Amniotic stem cell (primary cell): ENCODE measurements at regions not wholly inside any gene's neighbourhood (a gene's known extent, or its start where the extent isn't known, plus 50 kb on each side); places are given as distances from the start of the nearest gene placed in this dataset.
"Not testable (repeated sequence)": the region's sequence is repeated elsewhere in the genome, so short reads cannot be mapped to it uniquely, and the experiment has no call there.

Source experiments
- DNase-seq: peaks from one replicate; lab custom pipeline; 2025; lab: John Stamatoyannopoulos, UW

- DNase-seq, result no peak
Observed at GRCh38 chr6:92716638-92717037, 702.7 kb downstream of the EPHA7 start.

GRCh38 chr6:92715991-92716390, 703.4 kb downstream of the EPHA7 start:
- no peak for DNase-seq

- no peak for DNase-seq
Observed at GRCh38 chr6:92714346-92714745, 705.0 kb downstream of the EPHA7 start.

GRCh38 chr6:92710048-92710447, 709.3 kb downstream of the EPHA7 start:
- DNase-seq, result no peak

GRCh38 chr6:92708945-92709344, 710.4 kb downstream of the EPHA7 start:
- DNase-seq, result no peak

GRCh38 chr6:92708270-92708669, 711.1 kb downstream of the EPHA7 start:
- no peak for DNase-seq

- no peak for DNase-seq
Observed at GRCh38 chr6:92706976-92707375, 712.4 kb downstream of the EPHA7 start.

GRCh38 chr6:92701425-92702096, 717.8 kb downstream of the EPHA7 start:
- DNase-seq, result no peak

- DNase-seq, result no peak
Observed at GRCh38 chr6:92700411-92700810, 718.9 kb downstream of the EPHA7 start.

- DNase-seq, result no peak
Observed at GRCh38 chr6:92690997-92691599, 728.3 kb downstream of the EPHA7 start.

GRCh38 chr6:92688342-92688741, 731.0 kb downstream of the EPHA7 start:
- DNase-seq, result no peak

- no peak for DNase-seq
Observed at GRCh38 chr6:92687278-92687677, 732.1 kb downstream of the EPHA7 start.

GRCh38 chr6:92684386-92684785, 735.0 kb downstream of the EPHA7 start:
- DNase-seq, result no peak

GRCh38 chr6:92683748-92684147, 735.6 kb downstream of the EPHA7 start:
- DNase-seq, result no peak

GRCh38 chr6:92682516-92683398, 736.6 kb downstream of the EPHA7 start:
- no peak for DNase-seq

- no peak for DNase-seq
Observed at GRCh38 chr6:92681401-92681800, 738.0 kb downstream of the EPHA7 start.

- not testable (repeated sequence) for DNase-seq
Observed at GRCh38 chr6:92671462-92671861, 747.9 kb downstream of the EPHA7 start.

GRCh38 chr6:92667843-92668242, 751.5 kb downstream of the EPHA7 start:
- no peak for DNase-seq

- no peak for DNase-seq
Observed at GRCh38 chr6:92648364-92649086, 770.8 kb downstream of the EPHA7 start.

- DNase-seq, result no peak
Observed at GRCh38 chr6:92647630-92648029, 771.7 kb downstream of the EPHA7 start.

- not testable (repeated sequence) for DNase-seq
Observed at GRCh38 chr6:92644104-92644791, 775.1 kb downstream of the EPHA7 start.
